ENCODE measurements at regions not wholly inside any gene's neighbourhood (a gene's known extent, or its start where the extent isn't known, plus 50 kb on each side); places are given as distances from the start of the nearest gene placed in this dataset.
"Not testable (repeated sequence)": the region's sequence is repeated elsewhere in the genome, so short reads cannot be mapped to it uniquely, and the experiment has no call there.

DNA sequence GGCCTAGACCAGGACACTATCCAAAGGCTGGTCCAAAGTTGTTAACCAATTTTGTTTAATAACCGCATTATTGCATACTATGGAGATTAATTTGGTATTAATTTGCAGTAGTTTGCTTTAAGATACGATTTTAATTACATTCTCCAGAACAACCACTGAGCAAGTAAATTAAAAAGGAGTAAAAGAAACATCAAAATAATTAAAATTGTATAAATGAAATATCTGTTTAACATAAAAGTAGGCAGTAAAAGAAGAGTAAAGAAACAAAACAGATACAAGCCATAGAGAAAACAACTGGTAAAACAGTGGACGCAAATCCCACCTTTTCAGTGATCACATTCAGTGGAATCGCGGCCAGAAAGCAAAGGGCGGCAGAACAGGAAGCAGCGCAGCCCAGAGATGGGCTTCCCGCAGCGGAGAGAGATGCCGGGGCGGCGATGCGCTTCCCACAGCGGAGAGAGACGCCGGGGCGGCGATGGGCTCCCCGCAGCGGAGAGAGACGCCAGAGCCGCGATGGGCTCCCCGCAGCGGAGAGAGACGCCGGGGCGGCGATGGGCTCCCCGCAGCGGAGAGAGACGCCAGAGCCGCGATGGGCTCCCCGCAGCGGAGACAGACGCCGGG is 176.8 kb downstream of the RTP5 start:
- H3K27me3 ChIP-seq, result peaks cover 21% of the 10 kb centered on the region
- H3K36me3 ChIP-seq (replicated peaks in 1 of 2), result no peaks in the 10 kb centered on the region
- intact Hi-C loops (cut with DNase I), result no loop called here
- 54 to 74% (median 69%) methylated on average over 16 to 38 of the region's 38 CpGs for WGBS, 4 donors
- no peak overlapping the region for H3K4me3 ChIP-seq
- H3K9me3 ChIP-seq (replicated peaks in 1 of 3), result no peaks in the 10 kb centered on the region
- H3K27ac ChIP-seq, result no peak overlapping the region
- DNase-seq, result no peak
- TF ChIP-seq, protein P1, sequence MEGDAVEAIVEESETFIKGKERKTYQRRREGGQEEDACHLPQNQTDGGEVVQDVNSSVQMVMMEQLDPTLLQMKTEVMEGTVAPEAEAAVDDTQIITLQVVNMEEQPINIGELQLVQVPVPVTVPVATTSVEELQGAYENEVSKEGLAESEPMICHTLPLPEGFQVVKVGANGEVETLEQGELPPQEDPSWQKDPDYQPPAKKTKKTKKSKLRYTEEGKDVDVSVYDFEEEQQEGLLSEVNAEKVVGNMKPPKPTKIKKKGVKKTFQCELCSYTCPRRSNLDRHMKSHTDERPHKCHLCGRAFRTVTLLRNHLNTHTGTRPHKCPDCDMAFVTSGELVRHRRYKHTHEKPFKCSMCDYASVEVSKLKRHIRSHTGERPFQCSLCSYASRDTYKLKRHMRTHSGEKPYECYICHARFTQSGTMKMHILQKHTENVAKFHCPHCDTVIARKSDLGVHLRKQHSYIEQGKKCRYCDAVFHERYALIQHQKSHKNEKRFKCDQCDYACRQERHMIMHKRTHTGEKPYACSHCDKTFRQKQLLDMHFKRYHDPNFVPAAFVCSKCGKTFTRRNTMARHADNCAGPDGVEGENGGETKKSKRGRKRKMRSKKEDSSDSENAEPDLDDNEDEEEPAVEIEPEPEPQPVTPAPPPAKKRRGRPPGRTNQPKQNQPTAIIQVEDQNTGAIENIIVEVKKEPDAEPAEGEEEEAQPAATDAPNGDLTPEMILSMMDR (IDR thresholded peaks at IDR 0.05), result no peak
- TF ChIP-seq POLR2A (IDR thresholded peaks at IDR 0.05), result no peak
- H3K4me1 ChIP-seq (replicated peaks in 1 of 2), result no peaks in the 10 kb centered on the region

DNA sequence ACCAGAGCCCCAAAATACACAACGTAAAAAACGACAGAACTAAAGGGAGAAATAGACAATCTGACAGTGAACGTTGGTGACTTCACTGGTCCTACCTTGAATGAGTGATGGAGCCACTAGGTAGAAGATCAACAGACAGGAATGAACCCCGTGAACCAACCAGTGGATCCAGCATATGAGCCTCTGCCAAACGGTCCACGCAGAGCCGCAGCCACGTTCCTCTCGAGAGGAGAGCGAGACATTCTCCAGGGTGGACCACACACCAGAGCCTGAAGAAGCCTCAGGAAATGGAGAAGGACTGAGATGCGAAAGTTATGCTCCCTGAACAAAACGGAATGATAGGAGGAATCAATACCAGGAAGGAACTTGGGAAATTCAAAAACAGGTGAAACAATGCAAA is 178.4 kb downstream of the RTP5 start:
- no peaks in the 10 kb centered on the region for H3K4me1 ChIP-seq (replicated peaks in 1 of 2)
- peaks cover 15% of the 10 kb centered on the region for H3K27me3 ChIP-seq
- H3K4me3 ChIP-seq, result no peak overlapping the region
- WGBS, 4 donors, result 82 to 89% (median 87%) methylated on average over 12 of the region's 12 CpGs
- no peak overlapping the region for H3K27ac ChIP-seq
- intact Hi-C loops (cut with DNase I), result no loop called here
- H3K9me3 ChIP-seq (replicated peaks in 1 of 3), result no peaks in the 10 kb centered on the region
- no peaks in the 10 kb centered on the region for H3K36me3 ChIP-seq (replicated peaks in 1 of 2)
- no peak for TF ChIP-seq POLR2A (IDR thresholded peaks at IDR 0.05)
- TF ChIP-seq, protein P1 (IDR thresholded peaks at IDR 0.05), result no peak
- no peak for DNase-seq

DNA sequence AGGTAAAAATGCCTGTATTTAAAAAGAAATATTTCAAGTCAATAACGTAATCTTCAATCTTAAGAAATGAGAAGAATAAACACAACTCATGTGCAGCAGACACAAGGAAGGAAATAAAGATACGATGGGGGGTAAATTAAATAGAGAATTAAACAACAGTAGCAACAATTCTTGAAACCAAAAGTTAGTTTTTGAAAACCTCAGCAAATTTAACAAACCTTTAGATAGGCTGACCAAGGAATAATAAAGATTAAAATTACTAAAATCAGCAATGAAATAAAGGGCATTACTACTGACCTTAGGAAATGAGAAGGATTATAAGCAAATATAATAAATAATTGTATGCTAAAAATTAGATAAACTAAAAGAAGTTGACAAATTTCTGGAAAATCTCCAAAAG is 178.9 kb downstream of the RTP5 start:
- no peaks in the 10 kb centered on the region for H3K9me3 ChIP-seq (replicated peaks in 1 of 3)
- H3K36me3 ChIP-seq (replicated peaks in 1 of 2), result no peaks in the 10 kb centered on the region
- WGBS, 4 donors, result 85 to 96% (median 85%) methylated on average over 2 of the region's 2 CpGs
- no peaks in the 10 kb centered on the region for H3K4me1 ChIP-seq (replicated peaks in 1 of 2)
- H3K27me3 ChIP-seq, result peaks cover 15% of the 10 kb centered on the region
- H3K4me3 ChIP-seq, result no peak overlapping the region
- no peak for DNase-seq
- intact Hi-C loops (cut with DNase I), result no loop called here
- TF ChIP-seq POLR2A (IDR thresholded peaks at IDR 0.05), result no peak
- TF ChIP-seq, protein P1 (IDR thresholded peaks at IDR 0.05), result no peak
- no peak overlapping the region for H3K27ac ChIP-seq

DNA sequence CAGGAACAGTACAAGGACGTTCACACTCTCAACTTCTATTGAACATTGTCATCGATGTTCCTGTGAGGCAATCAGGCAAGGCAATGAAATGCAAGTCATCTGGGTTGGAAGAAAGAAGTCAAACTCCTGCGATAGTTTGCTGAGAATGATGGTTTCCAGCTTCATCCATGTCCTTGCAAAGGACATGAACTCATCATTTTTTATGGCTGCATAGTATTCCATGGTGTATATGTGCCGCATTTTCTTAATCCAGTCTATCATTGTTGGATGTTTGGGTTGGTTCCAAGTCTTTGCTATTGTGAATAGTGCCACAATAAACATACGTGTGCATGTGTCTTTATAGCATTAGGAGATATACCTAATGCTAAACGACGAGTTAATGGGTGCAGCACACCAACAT is 180.0 kb downstream of the RTP5 start:
- intact Hi-C loops (cut with DNase I); H3K4me1 ChIP-seq (replicated peaks in 1 of 2); H3K36me3 ChIP-seq (replicated peaks in 1 of 2); DNase-seq; H3K4me3 ChIP-seq; H3K27ac ChIP-seq; H3K9me3 ChIP-seq (replicated peaks in 1 of 3): not testable (repeated sequence)
- peaks cover 15% of the 10 kb centered on the region for H3K27me3 ChIP-seq
- WGBS, 4 donors, result 89 to 93% (median 89%) methylated on average over 7 of the region's 7 CpGs

DNA sequence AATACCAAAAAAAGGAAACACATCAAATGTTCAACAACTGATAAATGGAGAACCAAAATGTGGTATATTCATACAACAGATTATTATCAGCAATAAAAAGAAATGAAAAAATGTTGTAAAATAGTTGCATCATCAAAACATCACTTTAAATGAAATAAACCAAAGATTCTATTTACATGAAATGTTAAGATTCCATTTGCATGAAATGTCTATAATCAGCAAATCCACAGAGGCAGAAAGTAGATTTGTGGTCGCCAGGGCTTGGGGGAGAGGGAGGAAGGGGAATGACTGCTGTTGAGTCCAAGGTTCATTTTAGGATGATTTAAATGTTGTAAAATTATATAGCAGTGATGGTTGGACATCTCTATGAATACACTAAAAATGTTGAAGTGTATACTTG is 181.9 kb downstream of the RTP5 start:
- H3K36me3 ChIP-seq (replicated peaks in 1 of 2), result no peaks in the 10 kb centered on the region
- WGBS, 4 donors, result 58 to 72% (median 61%) methylated on average over 1 of the region's 1 CpG
- no peak for DNase-seq
- H3K9me3 ChIP-seq (replicated peaks in 1 of 3), result no peaks in the 10 kb centered on the region
- intact Hi-C loops (cut with DNase I), result no loop called here
- peaks cover 8% of the 10 kb centered on the region for H3K27me3 ChIP-seq
- no peak overlapping the region for H3K27ac ChIP-seq
- TF ChIP-seq, protein P1 (IDR thresholded peaks at IDR 0.05), result no peak
- H3K4me3 ChIP-seq, result no peak overlapping the region
- no peaks in the 10 kb centered on the region for H3K4me1 ChIP-seq (replicated peaks in 1 of 2)

All from adrenal gland (tissue), 9 donors.